SH-SY5Y (cell line): ENCODE measurements at regions not wholly inside any gene's neighbourhood (a gene's known extent, or its start where the extent isn't known, plus 50 kb on each side); places are given as distances from the start of the nearest gene placed in this dataset.

ENCODE experiments used
- GATA2 ChIP-seq: IDR thresholded peaks from 2 replicates; pipeline ENCODE4 v1.6.1; 2011; ENCODE audit warnings: mild to moderate bottlenecking, low read depth, low read length
- GATA3 ChIP-seq: IDR thresholded peaks from 2 replicates; pipeline ENCODE4 v1.6.1; 2011; ENCODE audit warnings: low read depth, mild to moderate bottlenecking, low read length, moderate library complexity

DNA sequence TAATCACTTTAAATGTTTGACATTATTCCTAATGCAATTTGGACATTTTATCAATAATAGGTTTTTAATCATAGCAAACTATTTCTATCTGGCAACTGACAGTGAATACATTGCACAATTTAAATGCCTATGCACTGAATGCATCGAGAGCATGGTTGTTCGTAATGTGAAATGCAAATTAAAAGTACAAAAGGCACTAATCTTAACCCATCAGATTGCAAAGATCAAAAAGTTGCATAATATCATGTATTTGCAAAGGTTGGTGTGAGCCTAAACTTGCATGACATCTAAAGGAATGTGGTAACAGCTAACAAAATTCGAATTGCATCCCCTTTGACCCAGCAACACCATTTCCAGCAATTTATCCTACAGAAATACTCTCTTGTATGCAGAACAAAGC, 469.9 kb upstream of the IRAK1BP1 start:
- TF ChIP-seq GATA3 (no peak), GATA2 (no peak)

DNA sequence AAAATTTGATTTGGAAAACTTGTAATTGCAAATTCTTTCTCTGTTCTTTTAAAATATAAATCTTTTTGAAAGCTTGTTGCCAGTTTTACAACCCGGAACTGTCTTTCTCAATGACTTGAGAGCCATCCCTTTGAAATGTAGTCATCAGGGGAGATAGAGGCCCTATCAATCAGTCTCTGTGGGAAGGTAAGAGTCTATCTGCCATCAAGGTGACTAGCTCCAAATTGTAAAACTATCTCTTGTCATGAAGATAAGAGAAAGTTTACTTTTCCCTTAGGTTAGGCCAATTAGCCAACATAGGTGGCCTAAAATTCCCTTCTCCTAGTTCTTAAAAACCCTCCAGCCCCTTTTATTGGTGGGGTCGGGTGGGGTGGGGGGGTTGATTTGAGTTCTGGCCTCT, 469.1 kb upstream of the IRAK1BP1 start:
- TF ChIP-seq GATA2 (no peak), GATA3 (no peak)

- TF ChIP-seq GATA2 = no peak
- no peak for TF ChIP-seq GATA3
Observed at GRCh38 chr6:78400076-78400475, 467.3 kb upstream of the IRAK1BP1 start.

- TF ChIP-seq GATA3 (no peak), GATA2 (no peak)
Observed at GRCh38 chr6:78427386-78427785, 440.0 kb upstream of the IRAK1BP1 start.

DNA sequence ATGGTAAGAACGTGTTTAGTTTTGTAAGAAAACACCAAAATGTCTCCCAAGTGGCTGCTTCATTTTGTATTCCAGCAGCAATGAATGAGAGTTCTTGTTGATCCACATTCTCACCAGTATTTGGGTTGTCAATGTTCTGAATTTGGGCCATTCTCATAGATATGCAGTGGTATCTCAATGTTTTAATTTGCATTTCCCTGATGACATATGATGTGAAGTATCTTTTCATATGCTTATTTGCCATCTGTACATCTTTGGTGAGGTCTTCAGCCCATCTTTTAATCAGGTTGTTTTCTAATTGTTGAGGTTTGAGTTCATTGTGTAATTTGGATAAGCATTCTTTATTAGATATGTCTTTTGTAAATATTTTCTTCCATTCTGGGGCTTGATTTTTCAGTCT, 436.8 kb upstream of the IRAK1BP1 start:
- TF ChIP-seq GATA2 (no peak), GATA3 (no peak)

- TF ChIP-seq GATA3 = no peak
- no peak for TF ChIP-seq GATA2
Observed at GRCh38 chr6:78435671-78436070, 431.7 kb upstream of the IRAK1BP1 start.

DNA sequence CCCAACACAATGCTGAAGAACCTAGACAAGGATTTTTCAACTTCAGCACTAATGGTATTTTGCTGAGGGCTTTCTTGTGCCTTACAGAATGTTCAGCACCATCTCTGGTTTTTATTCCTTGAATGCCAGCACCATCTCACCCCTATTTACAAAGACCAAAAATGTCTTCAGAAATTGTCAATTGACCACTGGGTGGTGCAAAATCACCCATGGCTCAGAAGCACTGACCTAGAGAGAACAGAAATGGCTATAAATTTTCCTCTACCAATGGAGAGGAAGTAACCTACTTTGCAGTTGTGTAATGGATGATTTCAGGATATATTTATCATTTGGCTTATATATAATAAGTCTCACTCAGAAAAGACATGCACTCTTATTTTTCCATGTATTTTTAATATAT, 431.0 kb upstream of the IRAK1BP1 start:
- TF ChIP-seq GATA2 (no peak), GATA3 (no peak)

DNA sequence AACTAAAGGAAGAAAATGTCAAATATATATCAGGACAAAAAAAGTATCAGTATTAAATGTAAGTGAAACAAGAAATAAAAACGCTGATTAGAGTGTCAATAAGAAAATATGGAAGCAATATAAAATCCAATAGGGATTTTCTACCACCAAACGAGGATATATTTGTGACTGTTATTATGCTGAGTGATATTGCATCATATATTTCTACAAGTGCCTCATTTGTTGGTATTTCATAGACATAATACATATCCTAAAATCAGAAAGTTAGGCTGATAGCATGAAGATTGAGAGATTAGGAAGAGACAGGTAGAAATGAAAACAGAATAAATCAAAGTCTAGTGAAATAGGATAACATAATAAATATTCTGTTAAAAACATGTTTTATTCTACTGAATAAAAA, 429.2 kb upstream of the IRAK1BP1 start:
- TF ChIP-seq GATA2 (no peak), GATA3 (no peak)

GRCh38 chr6:78460711-78461110, 406.6 kb upstream of the IRAK1BP1 start:
- TF ChIP-seq GATA2 (no peak), GATA3 (no peak)

- TF ChIP-seq GATA2 = no peak
Observed at GRCh38 chr6:78462728-78463127, 404.6 kb upstream of the IRAK1BP1 start.

DNA sequence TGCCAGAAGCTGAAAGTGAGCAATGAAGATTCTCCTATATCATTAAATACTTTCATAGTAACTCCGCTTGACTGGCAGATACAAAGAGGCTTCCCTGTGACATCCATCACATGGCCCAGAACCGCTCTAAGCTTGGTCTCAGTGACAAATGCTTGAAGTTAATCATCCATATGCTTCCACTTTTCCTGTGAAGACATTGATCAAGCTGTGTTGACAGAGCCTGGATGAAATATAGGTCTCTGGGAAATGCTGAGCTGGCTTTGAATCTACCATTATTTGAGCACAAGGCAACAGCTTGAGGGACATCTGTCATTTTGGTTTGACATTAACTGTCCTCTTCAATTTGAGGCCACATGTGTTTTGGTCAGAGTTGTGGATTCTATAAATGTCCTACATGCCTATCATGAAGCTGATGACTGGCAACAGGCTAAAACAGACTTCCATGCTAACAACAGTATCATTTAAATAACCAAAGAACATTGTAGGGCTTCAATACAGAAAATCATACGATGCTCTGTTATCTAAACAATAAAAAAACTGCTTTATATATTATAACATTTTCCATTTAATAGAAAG, 402.2 kb upstream of the IRAK1BP1 start:
- TF ChIP-seq GATA3 (no peak), GATA2 (no peak)

GRCh38 chr6:78476561-78476960, 390.8 kb upstream of the IRAK1BP1 start:
- TF ChIP-seq GATA2 = no peak
- no peak for TF ChIP-seq GATA3

GRCh38 chr6:78482801-78483552, 384.4 kb upstream of the IRAK1BP1 start:
- no peak for TF ChIP-seq GATA3
- TF ChIP-seq GATA2 = no peak

DNA sequence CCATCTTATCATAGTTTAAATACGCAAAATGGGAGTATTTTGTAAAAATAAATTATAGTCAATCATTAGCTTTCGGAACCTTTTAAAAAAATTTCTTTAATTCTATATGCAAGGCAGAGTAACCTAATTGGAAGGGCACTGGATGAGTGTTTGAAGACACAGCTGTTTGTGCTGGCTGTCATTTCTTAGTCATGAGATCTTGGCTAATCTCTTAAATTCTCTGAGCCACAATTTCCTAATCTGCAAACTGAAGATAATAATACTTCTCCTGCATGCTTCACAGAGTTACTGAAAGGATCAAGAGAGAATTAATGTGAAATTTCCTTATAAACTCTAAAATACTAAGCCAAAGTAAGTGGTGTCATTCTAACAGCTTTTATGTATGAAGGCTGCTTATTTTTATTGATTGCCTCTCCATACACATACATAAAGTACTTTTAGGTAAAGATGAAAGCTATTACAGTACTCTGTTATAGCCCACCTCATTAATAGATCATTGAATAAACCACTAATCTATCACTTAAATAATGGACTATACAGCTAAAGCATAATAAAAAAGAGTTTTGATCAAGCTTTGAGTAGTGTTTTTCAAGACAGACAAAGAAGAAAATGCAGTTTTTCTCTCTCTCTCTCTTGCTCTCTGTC, 383.7 kb upstream of the IRAK1BP1 start:
- TF ChIP-seq GATA2 = no peak
- no peak for TF ChIP-seq GATA3
